Endothelial cell of umbilical vein (primary cell): ENCODE measurements at regions not wholly inside any gene's neighbourhood (a gene's known extent, or its start where the extent isn't known, plus 50 kb on each side); places are given as distances from the start of the nearest gene placed in this dataset.

Experiments used
- BruUV-seq: library from RNA; stranded (reverse); fragments of 400-500 nt; replicated peaks from 2 replicates; lab custom pipeline; 2021; lab: Mats Ljungman, UMichigan
- CTCF ChIA-PET: fragments of 300-600, 350-600 bp; sonication (Branson Sonifier 250); formaldehyde crosslinking; loops from one replicate; lab custom pipeline; 2021; ENCODE audit warnings: antibody characterized with exemption, inconsistent platforms; lab: Charles Lee
- POLR2A ChIA-PET: fragments of 300-600, 350-600 bp; sonication (Branson Sonifier 250); formaldehyde crosslinking; loops from one replicate; lab custom pipeline; 2021; ENCODE audit warnings: antibody characterized with exemption, inconsistent platforms; lab: Charles Lee
- DNase-seq: peaks from one replicate; pipeline ENCODE4 v3.0.0-alpha.2; 2011; ENCODE audit warnings: low read depth, low spot score
- FAIRE-seq: peaks from 2 replicates; lab custom pipeline; 2011; peaks lifted over from hg19 to GRCh38; lab: Jason Lieb, UNC
- H2AFZ ChIP-seq: 2 replicates; pipeline ENCODE4 v1.6.0; 2012; ENCODE audit warnings: low read depth, low read length, control low read depth, inconsistent platforms
- H3K27ac ChIP-seq: 2 replicates; pipeline ENCODE4 v1.5.1; 2011; ENCODE audit warnings: low read depth, mild to moderate bottlenecking, control low read depth, low read length, moderate library complexity; ENCODE audit not compliant: insufficient read depth
- H3K27me3 ChIP-seq, 2 experiments: 2 replicates each; pipeline versions ENCODE4 v1.6.0 to v1.6.1; 2011; ENCODE audit warnings: low read length in 2 of 2, mixed read lengths in 1 of 2; ENCODE audit not compliant: control insufficient read depth in 2 of 2, insufficient read depth in 2 of 2
- H3K36me3 ChIP-seq, 2 experiments: 2 replicates in 1 of 2; 3 replicates in 1 of 2; pipeline ENCODE4 v1.5.1; 2011; ENCODE audit warnings: low read length in 2 of 2, mild to moderate bottlenecking in 1 of 2, moderate library complexity in 1 of 2; ENCODE audit not compliant: control insufficient read depth in 2 of 2, insufficient read depth in 2 of 2; ENCODE audit errors: extremely low read depth in 1 of 2
- H3K4me1 ChIP-seq: 3 replicates; pipeline ENCODE4 v1.5.1; 2011; ENCODE audit warnings: mild to moderate bottlenecking, low read length; ENCODE audit not compliant: control insufficient read depth, insufficient read depth; ENCODE audit errors: extremely low read depth
- H3K4me2 ChIP-seq: 2 replicates; pipeline ENCODE4 v1.6.1; 2011; ENCODE audit warnings: low read length, control low read depth, mixed read lengths; ENCODE audit not compliant: insufficient read depth
- H3K4me3 ChIP-seq, 3 experiments: fragments of 200-600 bp in 1 of 3; sonication (generic), shearing (Covaris generic) in 1 of 3; replicated peaks in 1 of 3; 2 replicates each; pipeline ENCODE4 v1.5.1; 2011 to 2016; ENCODE audit warnings: control low read depth in 3 of 3, low read length in 3 of 3, mild to moderate bottlenecking in 2 of 3, inconsistent platforms in 1 of 3, low read depth in 1 of 3, moderate library complexity in 1 of 3; ENCODE audit not compliant: insufficient read depth in 1 of 3
- H3K79me2 ChIP-seq: 2 replicates; pipeline ENCODE4 v1.6.0; 2012; ENCODE audit warnings: low read length, inconsistent platforms; ENCODE audit not compliant: control insufficient read depth, insufficient read depth
- H3K9ac ChIP-seq: replicated peaks from 2 replicates; pipeline ENCODE3; 2011; ENCODE audit warnings: low read length, control low read depth; ENCODE audit not compliant: insufficient read depth; ENCODE audit errors: extremely low read depth
- H3K9me1 ChIP-seq: replicated peaks from 3 replicates; pipeline ENCODE4 v1.6.0; 2011; ENCODE audit warnings: mild to moderate bottlenecking, low read length; ENCODE audit not compliant: control insufficient read depth, insufficient read depth; ENCODE audit errors: extremely low read depth
- H3K9me3 ChIP-seq: replicated peaks from 2 replicates; pipeline ENCODE4 v1.5.1; 2012; ENCODE audit warnings: low read length, inconsistent platforms; ENCODE audit not compliant: control insufficient read depth, insufficient read depth
- H4K20me1 ChIP-seq: replicated peaks from 2 replicates; pipeline ENCODE3; 2011; ENCODE audit warnings: mild to moderate bottlenecking, low read length; ENCODE audit not compliant: control insufficient read depth, insufficient read depth; ENCODE audit errors: extremely low read depth
- FOS ChIP-seq: IDR thresholded peaks from 2 replicates; pipeline ENCODE4 v1.6.1; 2011; ENCODE audit warnings: mild to moderate bottlenecking, low read length, moderate library complexity, borderline replicate concordance; ENCODE audit not compliant: insufficient read depth
- GATA2 ChIP-seq: IDR thresholded peaks from 2 replicates; pipeline ENCODE4 v1.7.0; 2011; ENCODE audit warnings: low read depth, mild to moderate bottlenecking, moderate library complexity, mixed read lengths, low read length; ENCODE audit not compliant: insufficient read length, insufficient read depth
- MYC ChIP-seq: IDR thresholded peaks from one replicate; pipeline ENCODE4 v1.6.1; 2011; ENCODE audit warnings: mild to moderate bottlenecking, low read depth, low read length
- POLR2A ChIP-seq: IDR thresholded peaks from 2 replicates; pipeline ENCODE4 v1.6.1; 2012; ENCODE audit warnings: low read depth, mild to moderate bottlenecking, control low read depth, low read length
- POLR2AphosphoS5 ChIP-seq: IDR thresholded peaks from 2 replicates; pipeline ENCODE4 v1.6.1; 2012; ENCODE audit warnings: low read depth, mild to moderate bottlenecking, control low read depth, low read length, moderate library complexity; ENCODE audit not compliant: insufficient read depth
- dilution Hi-C: fragments of 300-500 bp; cut with MboI; formaldehyde crosslinking; loops from one replicate; pipeline ENCODE4 v1.15.0; 2019; ENCODE audit warnings: low sequenced_read_pairs; ENCODE audit not compliant: extremely low pct_ligation_motif_present
- intact Hi-C: fragments of 100-400 bp; cut with micrococcal nuclease; formaldehyde crosslinking; loops from one replicate; pipeline ENCODE4 v1.10.0; 2022
- TF ChIP-seq, protein P1 (sequence below): IDR thresholded peaks from 2 replicates; pipeline ENCODE4 v1.6.1; 2011; ENCODE audit not compliant: insufficient read depth, insufficient read length
- TF ChIP-seq, protein P2 (sequence below), 2 donors: IDR thresholded peaks; 1 replicate in 1 of 2; 2 replicates in 1 of 2; pipeline ENCODE4 v1.5.1; 2011; ENCODE audit warnings: low read length in 2 of 2, mild to moderate bottlenecking in 2 of 2, moderate library complexity in 2 of 2, control low read depth in 1 of 2, inconsistent platforms in 1 of 2, low read depth in 1 of 2; ENCODE audit not compliant: insufficient read depth in 1 of 2; ENCODE audit errors: extremely low read depth in 1 of 2

DNA sequence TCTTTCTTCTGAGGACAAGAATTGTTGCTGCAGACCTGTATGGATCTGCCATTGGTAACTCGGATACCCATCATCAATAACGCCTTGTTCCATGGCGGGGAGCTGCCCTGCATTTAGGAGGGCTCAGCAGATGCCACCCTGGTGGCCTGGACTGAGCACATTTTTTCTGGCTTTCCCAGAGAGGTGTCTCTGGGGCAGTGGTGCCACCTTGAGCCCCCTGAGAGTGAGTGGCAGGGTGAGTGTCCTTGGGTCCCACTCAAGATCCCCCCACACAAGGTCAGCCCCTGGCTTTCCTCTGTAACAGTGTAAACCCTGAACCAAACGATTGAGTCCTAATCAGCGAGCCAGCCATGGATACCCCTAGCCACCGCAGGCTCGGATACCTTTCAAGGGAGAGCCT is 258.6 kb downstream of the GLRX3 start:
- TF ChIP-seq MYC = no peak
- TF ChIP-seq FOS = no peak
- no peak for TF ChIP-seq POLR2AphosphoS5
- TF ChIP-seq, protein P1, sequence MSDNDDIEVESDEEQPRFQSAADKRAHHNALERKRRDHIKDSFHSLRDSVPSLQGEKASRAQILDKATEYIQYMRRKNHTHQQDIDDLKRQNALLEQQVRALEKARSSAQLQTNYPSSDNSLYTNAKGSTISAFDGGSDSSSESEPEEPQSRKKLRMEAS = no peak
- TF ChIP-seq GATA2 = no peak
- TF ChIP-seq POLR2A = no peak
- H3K36me3 ChIP-seq = no peaks in the 10 kb centered on the region
- H3K4me3 ChIP-seq = no peak overlapping the region
- no peak for DNase-seq
- no peaks in the 10 kb centered on the region for H3K4me1 ChIP-seq
- H4K20me1 ChIP-seq = no peaks in the 10 kb centered on the region
- intact Hi-C loops = no loop called here
- POLR2A ChIA-PET = no interaction called here
- no peaks in the 10 kb centered on the region for H3K27me3 ChIP-seq
- H3K27ac ChIP-seq = no peak overlapping the region
- dilution Hi-C loops = no loop called here
- BruUV-seq = no TSS peak
- H3K79me2 ChIP-seq = no peaks in the 10 kb centered on the region
- no peak overlapping the region for H3K9ac ChIP-seq
- no peak for FAIRE-seq
- CTCF ChIA-PET = no interaction called here
- H3K9me1 ChIP-seq = no peaks in the 10 kb centered on the region
- H3K4me2 ChIP-seq = no peak overlapping the region
- H3K9me3 ChIP-seq = peaks cover 6% of the 10 kb centered on the region
- H2AFZ ChIP-seq = no peak overlapping the region

DNA sequence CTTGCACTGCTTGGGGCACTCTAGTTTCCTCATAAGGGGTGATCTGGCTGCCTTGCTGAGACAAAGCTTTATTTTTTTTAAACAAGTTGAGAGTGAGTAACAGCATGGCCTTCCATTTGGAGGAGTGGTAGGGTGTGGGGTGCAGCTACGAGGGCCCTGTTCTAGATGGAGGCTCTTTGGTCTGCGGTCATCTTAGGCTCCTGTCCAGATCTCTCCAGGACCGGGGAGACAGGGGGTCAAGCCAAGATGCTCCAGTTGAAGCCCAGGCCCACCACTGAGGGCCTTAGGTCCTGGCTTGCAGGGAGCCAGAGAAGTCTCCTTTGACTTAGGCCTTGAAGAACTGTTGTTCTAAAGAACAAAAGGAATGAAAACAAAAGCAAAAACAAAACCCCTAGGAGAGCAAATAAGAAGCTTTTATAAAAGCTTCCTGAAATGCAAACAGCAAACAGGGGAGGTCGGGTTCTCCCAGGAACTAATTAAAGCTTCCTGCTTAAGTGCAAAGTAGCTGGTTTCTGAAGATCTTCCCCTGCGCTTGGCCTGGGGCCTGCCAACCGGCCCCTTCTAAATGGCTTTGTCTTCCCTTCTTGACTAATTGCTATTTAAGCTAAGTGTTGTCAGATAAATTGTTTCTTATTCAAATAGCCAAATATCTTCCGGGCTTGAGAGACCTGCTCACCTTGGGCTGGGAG is 259.2 kb downstream of the GLRX3 start:
- H3K9me1 ChIP-seq = no peaks in the 10 kb centered on the region
- H3K4me3 ChIP-seq = no peak overlapping the region
- H3K27ac ChIP-seq = no peak overlapping the region
- H3K9me3 ChIP-seq = peaks cover 6% of the 10 kb centered on the region
- H3K27me3 ChIP-seq = no peaks in the 10 kb centered on the region
- intact Hi-C loops (no loop called here), dilution Hi-C loops (no loop called here)
- H2AFZ ChIP-seq = no peak overlapping the region
- TF ChIP-seq, protein P2, sequence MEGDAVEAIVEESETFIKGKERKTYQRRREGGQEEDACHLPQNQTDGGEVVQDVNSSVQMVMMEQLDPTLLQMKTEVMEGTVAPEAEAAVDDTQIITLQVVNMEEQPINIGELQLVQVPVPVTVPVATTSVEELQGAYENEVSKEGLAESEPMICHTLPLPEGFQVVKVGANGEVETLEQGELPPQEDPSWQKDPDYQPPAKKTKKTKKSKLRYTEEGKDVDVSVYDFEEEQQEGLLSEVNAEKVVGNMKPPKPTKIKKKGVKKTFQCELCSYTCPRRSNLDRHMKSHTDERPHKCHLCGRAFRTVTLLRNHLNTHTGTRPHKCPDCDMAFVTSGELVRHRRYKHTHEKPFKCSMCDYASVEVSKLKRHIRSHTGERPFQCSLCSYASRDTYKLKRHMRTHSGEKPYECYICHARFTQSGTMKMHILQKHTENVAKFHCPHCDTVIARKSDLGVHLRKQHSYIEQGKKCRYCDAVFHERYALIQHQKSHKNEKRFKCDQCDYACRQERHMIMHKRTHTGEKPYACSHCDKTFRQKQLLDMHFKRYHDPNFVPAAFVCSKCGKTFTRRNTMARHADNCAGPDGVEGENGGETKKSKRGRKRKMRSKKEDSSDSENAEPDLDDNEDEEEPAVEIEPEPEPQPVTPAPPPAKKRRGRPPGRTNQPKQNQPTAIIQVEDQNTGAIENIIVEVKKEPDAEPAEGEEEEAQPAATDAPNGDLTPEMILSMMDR (IDR thresholded peaks at IDR 0.05; ENCODE audit: extremely low read depth in 1 of 2, insufficient read depth in 1 of 2, low read depth in 1 of 2, low read length in 2 of 2) = no peak
- TF ChIP-seq POLR2A = no peak
- no peak for TF ChIP-seq POLR2AphosphoS5
- no peak for TF ChIP-seq MYC
- FAIRE-seq (no peak), DNase-seq (no peak)
- no TSS peak for BruUV-seq
- no peak overlapping the region for H3K4me2 ChIP-seq
- ChIA-PET POLR2A (no interaction called here), CTCF (no interaction called here)
- H3K36me3 ChIP-seq = no peaks in the 10 kb centered on the region
- no peaks in the 10 kb centered on the region for H3K79me2 ChIP-seq
- no peaks in the 10 kb centered on the region for H4K20me1 ChIP-seq
- H3K4me1 ChIP-seq = no peaks in the 10 kb centered on the region
- no peak overlapping the region for H3K9ac ChIP-seq
